ENCODE measurements at regions not wholly inside any gene's neighbourhood (a gene's known extent, or its start where the extent isn't known, plus 50 kb on each side); places are given as distances from the start of the nearest gene placed in this dataset.
"Not testable (repeated sequence)": the region's sequence is repeated elsewhere in the genome, so short reads cannot be mapped to it uniquely, and the experiment has no call there.

- no peak for DNase-seq
Observed at GRCh38 chr7:52243685-52244084, 791.7 kb upstream of the POM121L12 start.

- DNase-seq = no peak
Observed at GRCh38 chr7:52233248-52233647, 802.2 kb upstream of the POM121L12 start.

GRCh38 chr7:52211930-52212329 is 823.5 kb upstream of the POM121L12 start:
- no peak for DNase-seq

- no peak for DNase-seq
Observed at GRCh38 chr7:52209614-52210013, 825.8 kb upstream of the POM121L12 start.

- no peak for DNase-seq
Observed at GRCh38 chr7:52197221-52197620, 838.2 kb upstream of the POM121L12 start.

- no peak for DNase-seq
Observed at GRCh38 chr7:52195664-52196063, 839.8 kb upstream of the POM121L12 start.

GRCh38 chr7:52189153-52189778 is 846.2 kb upstream of the POM121L12 start:
- DNase-seq = no peak

GRCh38 chr7:52184006-52184703 is 851.3 kb upstream of the POM121L12 start:
- no peak for DNase-seq

- DNase-seq = no peak
Observed at GRCh38 chr7:52179934-52180333, 855.5 kb upstream of the POM121L12 start.

GRCh38 chr7:52168085-52168484 is 851.5 kb upstream of the COBL start:
- no peak for DNase-seq

- no peak for DNase-seq
Observed at GRCh38 chr7:52163311-52163710, 846.7 kb upstream of the COBL start.

- no peak for DNase-seq
Observed at GRCh38 chr7:52161483-52161882, 844.9 kb upstream of the COBL start.

GRCh38 chr7:52159421-52159820 is 842.8 kb upstream of the COBL start:
- DNase-seq = not testable (repeated sequence)

GRCh38 chr7:52154382-52154781 is 837.8 kb upstream of the COBL start:
- no peak for DNase-seq

- no peak for DNase-seq
Observed at GRCh38 chr7:52151559-52151958, 835.0 kb upstream of the COBL start.

GRCh38 chr7:52150952-52151351 is 834.3 kb upstream of the COBL start:
- no peak for DNase-seq

- DNase-seq = no peak
Observed at GRCh38 chr7:52146871-52147634, 830.4 kb upstream of the COBL start.

GRCh38 chr7:52143219-52143618 is 826.6 kb upstream of the COBL start:
- no peak for DNase-seq

- DNase-seq = no peak
Observed at GRCh38 chr7:52140851-52141250, 824.2 kb upstream of the COBL start.

- DNase-seq = no peak
Observed at GRCh38 chr7:52135403-52135802, 818.8 kb upstream of the COBL start.

GRCh38 chr7:52129278-52129677 is 812.7 kb upstream of the COBL start:
- DNase-seq = no peak

GRCh38 chr7:52120912-52121311 is 804.3 kb upstream of the COBL start:
- DNase-seq = no peak

GRCh38 chr7:52119537-52119936 is 802.9 kb upstream of the COBL start:
- DNase-seq = no peak

- DNase-seq = no peak
Observed at GRCh38 chr7:52114509-52114908, 797.9 kb upstream of the COBL start.

Data from NCI-H526 treated with DMSO at 0.1 percent for 48 hours (cell line).